ENCODE measurements at regions not wholly inside any gene's neighbourhood (a gene's known extent, or its start where the extent isn't known, plus 50 kb on each side); places are given as distances from the start of the nearest gene placed in this dataset.

- Histone ChIP-seq H3K9ac (ENCODE audit: low read length) (no peak overlapping the region), H3F3A (ENCODE audit: insufficient read depth) (peaks cover 5% of the 10 kb centered on the region; the same call in 1 of the 2 replicates), H3K4me3 (ENCODE audit: insufficient read depth, low read length, poor library complexity, severe bottlenecking) (no peak overlapping the region), H3K36me3 (ENCODE audit: low read length) (no peaks in the 10 kb centered on the region), H3K27me3 (ENCODE audit: low read length) (no peaks in the 10 kb centered on the region), H3K79me2 (ENCODE audit: insufficient read depth, low read length) (no peaks in the 10 kb centered on the region), H4K20me1 (ENCODE audit: low read depth, low read length) (no peaks in the 10 kb centered on the region), H2AFZ (ENCODE audit: low read depth, low read length, severe bottlenecking) (no peak overlapping the region), H3K4me2 (ENCODE audit: low read depth, low read length, poor library complexity, severe bottlenecking) (no peak overlapping the region), H3K9me3 (ENCODE audit: insufficient read depth, low read length) (no peaks in the 10 kb centered on the region), H3K27ac (ENCODE audit: low read depth, low read length) (no peak overlapping the region), H3K9me2 (replicated peaks; ENCODE audit: insufficient read depth, low read length) (no peaks in the 10 kb centered on the region)
- TF ChIP-seq CTCF (IDR thresholded peaks at IDR 0.05; ENCODE audit: insufficient read depth, low read length, poor library complexity, severe bottlenecking) (no peak), EZH2phosphoT487 (conservative IDR thresholded peaks at IDR 0.05; ENCODE audit: low read length) (no peak)
These were observed 71.6 kb downstream of the XCL2 start for GRCh38 chr1:168472223-168472622.

DNA sequence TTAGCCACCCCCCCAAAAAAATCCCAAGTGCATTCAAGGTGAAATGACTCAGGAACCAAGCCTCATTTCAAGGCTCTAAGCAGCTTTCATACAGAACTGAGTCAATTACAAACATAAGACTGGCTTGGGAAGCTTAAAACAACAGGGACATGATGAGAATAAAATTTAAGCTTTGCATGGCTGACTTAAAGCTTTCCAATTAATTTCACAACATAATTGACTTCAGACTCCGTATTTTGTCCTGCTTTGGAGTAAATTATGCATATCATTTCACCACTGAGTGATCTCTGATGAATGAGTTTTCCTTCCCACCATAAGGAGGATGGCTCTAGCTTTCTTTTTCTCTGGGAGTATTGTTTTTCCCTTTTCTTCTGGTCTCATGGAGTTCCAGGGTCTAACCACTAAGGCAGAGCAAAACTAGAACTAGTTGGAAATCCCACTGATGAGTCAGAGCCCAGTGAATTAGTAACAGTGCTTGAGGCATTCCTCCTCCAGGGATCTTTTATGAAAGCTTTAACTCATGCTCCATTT is 72.8 kb downstream of the XCL2 start:
- Histone ChIP-seq H3K9ac (ENCODE audit: low read length) (no peak overlapping the region), H3K79me2 (ENCODE audit: insufficient read depth, low read length) (no peaks in the 10 kb centered on the region), H4K20me1 (ENCODE audit: low read depth, low read length) (no peaks in the 10 kb centered on the region), H2AFZ (ENCODE audit: low read depth, low read length, severe bottlenecking) (no peak overlapping the region), H3K4me2 (ENCODE audit: low read depth, low read length, poor library complexity, severe bottlenecking) (no peak overlapping the region), H3K36me3 (ENCODE audit: low read length) (no peaks in the 10 kb centered on the region), H3F3A (ENCODE audit: insufficient read depth) (peaks cover 5% of the 10 kb centered on the region; the same call in 1 of the 2 replicates), H3K27me3 (ENCODE audit: low read length) (no peaks in the 10 kb centered on the region), H3K9me2 (replicated peaks; ENCODE audit: insufficient read depth, low read length) (no peaks in the 10 kb centered on the region), H3K27ac (ENCODE audit: low read depth, low read length) (no peak overlapping the region), H3K4me3 (ENCODE audit: insufficient read depth, low read length, poor library complexity, severe bottlenecking) (no peak overlapping the region), H3K9me3 (ENCODE audit: insufficient read depth, low read length) (no peaks in the 10 kb centered on the region)
- TF ChIP-seq EZH2phosphoT487 (conservative IDR thresholded peaks at IDR 0.05; ENCODE audit: low read length), result no peak
- no peak for TF ChIP-seq CTCF (IDR thresholded peaks at IDR 0.05; ENCODE audit: insufficient read depth, low read length, poor library complexity, severe bottlenecking)

GRCh38 chr1:168469690-168470089 is 74.1 kb downstream of the XCL2 start:
- Histone ChIP-seq H2AFZ (ENCODE audit: low read depth, low read length, severe bottlenecking) (no peak overlapping the region), H3F3A (ENCODE audit: insufficient read depth) (peaks cover 5% of the 10 kb centered on the region; the same call in 1 of the 2 replicates), H3K4me2 (ENCODE audit: low read depth, low read length, poor library complexity, severe bottlenecking) (no peak overlapping the region), H3K27me3 (ENCODE audit: low read length) (no peaks in the 10 kb centered on the region), H3K79me2 (ENCODE audit: insufficient read depth, low read length) (no peaks in the 10 kb centered on the region), H3K36me3 (ENCODE audit: low read length) (no peaks in the 10 kb centered on the region), H3K9me3 (ENCODE audit: insufficient read depth, low read length) (no peaks in the 10 kb centered on the region), H3K4me3 (ENCODE audit: insufficient read depth, low read length, poor library complexity, severe bottlenecking) (no peak overlapping the region), H4K20me1 (ENCODE audit: low read depth, low read length) (no peaks in the 10 kb centered on the region), H3K27ac (ENCODE audit: low read depth, low read length) (no peak overlapping the region), H3K9ac (ENCODE audit: low read length) (no peak overlapping the region), H3K9me2 (replicated peaks; ENCODE audit: insufficient read depth, low read length) (no peaks in the 10 kb centered on the region)
- no peak for TF ChIP-seq EZH2phosphoT487 (conservative IDR thresholded peaks at IDR 0.05; ENCODE audit: low read length)
- TF ChIP-seq CTCF (IDR thresholded peaks at IDR 0.05; ENCODE audit: insufficient read depth, low read length, poor library complexity, severe bottlenecking), result no peak

All from SU-DHL-6 (cell line).